ENCODE measurements at regions not wholly inside any gene's neighbourhood (a gene's known extent, or its start where the extent isn't known, plus 50 kb on each side); places are given as distances from the start of the nearest gene placed in this dataset.

GRCh38 chr18:30361864-30362540 lies 680.5 kb downstream of the DSC3 start:
- TF ChIP-seq POLR2A (IDR thresholded peaks at IDR 0.05) (no peak), CTCF (IDR thresholded peaks at IDR 0.05) (no peak)
- 90 to 95% methylated on average over 9 to 11 of the region's 11 CpGs for WGBS, 2 donors
- DNase-seq (ENCODE audit: low spot score in 2 of 2), result no peak
- intact Hi-C loops (cut with DNase I; ENCODE audit: low total_unique reads), result no loop called here
- no peak overlapping the region for H3K4me3 ChIP-seq (ENCODE audit: low read depth, poor library complexity, severe bottlenecking)

GRCh38 chr18:30359521-30359920 lies 683.0 kb downstream of the DSC3 start:
- 58 to 73% methylated on average over 3 of the region's 3 CpGs for WGBS, 2 donors
- TF ChIP-seq POLR2A (IDR thresholded peaks at IDR 0.05), result no peak
- no peak for TF ChIP-seq CTCF (IDR thresholded peaks at IDR 0.05)
- intact Hi-C loops (cut with DNase I; ENCODE audit: low total_unique reads), result no loop called here
- no peak overlapping the region for H3K4me3 ChIP-seq (ENCODE audit: low read depth, poor library complexity, severe bottlenecking)
- no peak for DNase-seq (ENCODE audit: low spot score in 2 of 2)

- intact Hi-C loops (cut with DNase I; ENCODE audit: low total_unique reads), result no loop called here
- H3K4me3 ChIP-seq (ENCODE audit: low read depth, poor library complexity, severe bottlenecking), result no peak overlapping the region
- DNase-seq (ENCODE audit: low spot score in 2 of 2), result no peak
- no peak for TF ChIP-seq CTCF (IDR thresholded peaks at IDR 0.05)
- TF ChIP-seq POLR2A (IDR thresholded peaks at IDR 0.05), result no peak
Measured at GRCh38 chr18:30358555-30358954, 684.0 kb downstream of the DSC3 start.

GRCh38 chr18:30352551-30353168 lies 689.9 kb downstream of the DSC3 start:
- intact Hi-C loops (cut with DNase I; ENCODE audit: low total_unique reads), result no loop called here
- DNase-seq (ENCODE audit: low spot score in 2 of 2), result no peak
- TF ChIP-seq POLR2A (IDR thresholded peaks at IDR 0.05) (no peak), CTCF (IDR thresholded peaks at IDR 0.05) (no peak)
- H3K4me3 ChIP-seq (ENCODE audit: low read depth, poor library complexity, severe bottlenecking), result no peak overlapping the region
- WGBS, 2 donors, result 94 to 99% methylated on average over 5 to 17 of the region's 20 CpGs

GRCh38 chr18:30350263-30350662 lies 692.3 kb downstream of the DSC3 start:
- WGBS, 2 donors, result 83 to 89% methylated on average over 1 of the region's 1 CpG
- intact Hi-C loops (cut with DNase I; ENCODE audit: low total_unique reads), result no loop called here
- H3K4me3 ChIP-seq (ENCODE audit: low read depth, poor library complexity, severe bottlenecking), result no peak overlapping the region
- TF ChIP-seq CTCF (IDR thresholded peaks at IDR 0.05), result no peak
- no peak for TF ChIP-seq POLR2A (IDR thresholded peaks at IDR 0.05)
- DNase-seq (ENCODE audit: low spot score in 2 of 2), result no peak

GRCh38 chr18:30343090-30343489 lies 699.5 kb downstream of the DSC3 start:
- TF ChIP-seq POLR2A (IDR thresholded peaks at IDR 0.05) (no peak), CTCF (IDR thresholded peaks at IDR 0.05) (no peak)
- no peak for DNase-seq (ENCODE audit: low spot score in 2 of 2)
- no peak overlapping the region for H3K4me3 ChIP-seq (ENCODE audit: low read depth, poor library complexity, severe bottlenecking)
- intact Hi-C loops (cut with DNase I; ENCODE audit: low total_unique reads), result no loop called here
- 39 to 48% methylated on average over 2 of the region's 2 CpGs for WGBS, 2 donors

All from lower leg skin (tissue), 4 donors.